GM23338 (cell line): ENCODE measurements at regions not wholly inside any gene's neighbourhood (a gene's known extent, or its start where the extent isn't known, plus 50 kb on each side); places are given as distances from the start of the nearest gene placed in this dataset.
A peak's percentile ranks its signal among the peaks of the same experiment; 100 is the strongest.

ENCODE experiments used
- ATAC-seq: fragments of 200-7000 bp; cut with Tn5 transposase; 3 replicates; pipeline ENCODE4 v1.9.1; 2020
- DNase-seq: peaks from one replicate; pipeline ENCODE4 v3.0.0-alpha.2; 2015; ENCODE audit warnings: low spot score
- H2AFZ ChIP-seq: fragments of 200-600 bp; sonication (generic); 2 replicates; pipeline ENCODE4 v1.8.0; 2016; ENCODE audit warnings: antibody characterized with exemption, mild to moderate bottlenecking, moderate library complexity
- H3F3A ChIP-seq: fragments of 200-600 bp; sonication (generic); replicated peaks from 2 replicates; pipeline ENCODE4 v1.8.0; 2017; ENCODE audit warnings: antibody characterized with exemption, mixed run types, low read depth
- H3K27ac ChIP-seq: fragments of 200-600 bp; sonication (generic); 2 replicates; pipeline ENCODE4 v1.6.1; 2016; ENCODE audit warnings: low read depth
- H3K27me3 ChIP-seq: fragments of 200-600 bp; sonication (generic); 2 replicates; pipeline ENCODE4 v1.8.0; 2016; ENCODE audit warnings: mild to moderate bottlenecking, mixed run types, moderate library complexity; ENCODE audit not compliant: insufficient read depth
- H3K36me3 ChIP-seq: fragments of 200-600 bp; sonication (generic); 2 replicates; pipeline ENCODE4 v1.8.0; 2016; ENCODE audit warnings: mild to moderate bottlenecking; ENCODE audit not compliant: insufficient read depth
- H3K4me1 ChIP-seq: fragments of 200-600 bp; sonication (generic); 2 replicates; pipeline ENCODE4 v1.8.0; 2016; ENCODE audit warnings: mild to moderate bottlenecking, moderate library complexity; ENCODE audit not compliant: insufficient read depth
- H3K4me2 ChIP-seq: fragments of 200-600 bp; sonication (generic); 2 replicates; pipeline ENCODE4 v1.7.1; 2017; ENCODE audit warnings: mixed run types
- H3K4me3 ChIP-seq: fragments of 200-600 bp; sonication (generic); 2 replicates; pipeline ENCODE4 v1.6.1; 2016; ENCODE audit warnings: mixed run types
- H3K79me2 ChIP-seq: fragments of 200-600 bp; sonication (generic); replicated peaks from 2 replicates; pipeline ENCODE4 v1.8.0; 2017; ENCODE audit warnings: mild to moderate bottlenecking; ENCODE audit not compliant: insufficient read depth
- H3K9me2 ChIP-seq: fragments of 200-600 bp; sonication (generic); 2 replicates; pipeline ENCODE4 v1.8.0; 2017; ENCODE audit not compliant: insufficient read depth
- H4K20me1 ChIP-seq: fragments of 200-600 bp; sonication (generic); replicated peaks from 2 replicates; pipeline ENCODE4 v1.8.0; 2017; ENCODE audit warnings: mild to moderate bottlenecking; ENCODE audit not compliant: insufficient read depth
- H3K27ac Mint-ChIP-seq: 2 replicates; pipeline ENCODE4 v1.8.0; 2020; ENCODE audit warnings: inconsistent platforms, mild to moderate bottlenecking, moderate library complexity, mixed read lengths
- H3K27me3 Mint-ChIP-seq: 3 replicates; pipeline ENCODE4 v1.8.0; 2022; ENCODE audit warnings: low read depth, mild to moderate bottlenecking, moderate library complexity, mixed read lengths, inconsistent platforms; ENCODE audit not compliant: insufficient read depth, poor library complexity
- H3K36me3 Mint-ChIP-seq: 3 replicates; pipeline ENCODE4 v1.8.0; 2021; ENCODE audit warnings: low read depth, mild to moderate bottlenecking, inconsistent platforms, moderate library complexity, mixed read lengths
- H3K4me1 Mint-ChIP-seq: 3 replicates; pipeline ENCODE4 v1.8.0; 2020; ENCODE audit warnings: mild to moderate bottlenecking, inconsistent platforms, mixed read lengths
- H3K4me3 Mint-ChIP-seq: 3 replicates; pipeline ENCODE4 v1.8.0; 2021; ENCODE audit warnings: moderate library complexity, mild to moderate bottlenecking, inconsistent platforms, mixed read lengths
- H3K9me3 Mint-ChIP-seq: 3 replicates; pipeline ENCODE4 v1.8.0; 2020; ENCODE audit warnings: moderate library complexity, mild to moderate bottlenecking, inconsistent platforms, mixed read lengths
- EZH2 ChIP-seq: fragments of 200-600 bp; sonication (generic); IDR thresholded peaks from one replicate; pipeline ENCODE4 v1.8.0; 2017; ENCODE audit warnings: antibody characterized with exemption, mild to moderate bottlenecking, low read depth; ENCODE audit not compliant: unreplicated experiment
- JUNB ChIP-seq: IDR thresholded peaks from one replicate; pipeline ENCODE4 v1.6.1; 2016; ENCODE audit warnings: antibody characterized with exemption; ENCODE audit not compliant: unreplicated experiment
- ZNF331 ChIP-seq: fragments of 250-450 bp; sonication (Bioruptor Pico); IDR thresholded peaks from 2 replicates; pipeline ENCODE4 v1.5.0; 2020; ENCODE audit warnings: low read depth, mild to moderate bottlenecking, moderate library complexity
- TF ChIP-seq, protein P1 (sequence below): fragments of 250-450 bp; sonication (Bioruptor Pico); IDR thresholded peaks from 2 replicates; pipeline ENCODE4 v1.5.0; 2020; ENCODE audit warnings: mild to moderate bottlenecking, moderate library complexity
- TF ChIP-seq, protein P2 (sequence below), 2 experiments: fragments of 200-600 bp in 1 of 2; sonication (generic) in 1 of 2; conservative IDR thresholded peaks; 2 replicates each; pipeline versions ENCODE4 v1.5.1 to v1.6.1; 2016 to 2017; ENCODE audit warnings: antibody characterized with exemption in 2 of 2, low read depth in 2 of 2, mild to moderate bottlenecking in 2 of 2, moderate library complexity in 1 of 2
- TF ChIP-seq, protein P3 (sequence below): IDR thresholded peaks from one replicate; pipeline ENCODE4 v1.6.1; 2018; ENCODE audit warnings: antibody characterized with exemption; ENCODE audit not compliant: unreplicated experiment

DNA sequence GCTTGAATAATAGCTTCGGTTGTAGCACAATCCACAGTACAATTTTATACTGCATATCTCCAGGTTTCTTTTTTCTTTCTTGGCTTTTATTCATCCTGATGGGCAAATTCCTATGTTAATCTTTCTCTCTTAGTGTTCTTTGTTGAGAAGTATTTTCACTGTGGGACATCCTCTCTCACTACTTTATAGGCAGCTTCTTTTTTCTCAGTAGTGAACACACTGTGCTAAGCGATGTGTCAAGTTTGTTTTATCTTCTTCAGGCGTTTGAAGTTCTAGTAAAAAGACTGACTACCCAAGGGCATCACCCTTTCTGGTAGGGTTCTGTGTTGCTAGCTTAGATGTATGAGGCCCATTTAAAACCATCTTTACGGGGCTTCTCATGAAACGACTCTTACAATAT, 182.1 kb downstream of the FAM170A start:
- peak; percentile 42 for DNase-seq
- Histone ChIP-seq H4K20me1 (no peaks in the 10 kb centered on the region), H3K4me2 (no peak overlapping the region), H3K27me3 (no peaks in the 10 kb centered on the region), H3K9me2 (no peaks in the 10 kb centered on the region), H3K4me1 (no peaks in the 10 kb centered on the region; the same call in 1 of the 2 replicates), H2AFZ (no peak overlapping the region), H3K36me3 (no peaks in the 10 kb centered on the region), H3F3A (no peaks in the 10 kb centered on the region), H3K4me3 (no peak overlapping the region), H3K79me2 (no peaks in the 10 kb centered on the region), H3K27ac (no peak overlapping the region)
- no peaks in the 10 kb centered on the region for H3K27me3 Mint-ChIP-seq
- H3K4me1 Mint-ChIP-seq, result peaks cover 9% of the 10 kb centered on the region
- H3K27ac Mint-ChIP-seq, result no peak overlapping the region
- peak; percentile 62 for ATAC-seq
- no peaks in the 10 kb centered on the region for H3K36me3 Mint-ChIP-seq
- TF ChIP-seq, protein P1, sequence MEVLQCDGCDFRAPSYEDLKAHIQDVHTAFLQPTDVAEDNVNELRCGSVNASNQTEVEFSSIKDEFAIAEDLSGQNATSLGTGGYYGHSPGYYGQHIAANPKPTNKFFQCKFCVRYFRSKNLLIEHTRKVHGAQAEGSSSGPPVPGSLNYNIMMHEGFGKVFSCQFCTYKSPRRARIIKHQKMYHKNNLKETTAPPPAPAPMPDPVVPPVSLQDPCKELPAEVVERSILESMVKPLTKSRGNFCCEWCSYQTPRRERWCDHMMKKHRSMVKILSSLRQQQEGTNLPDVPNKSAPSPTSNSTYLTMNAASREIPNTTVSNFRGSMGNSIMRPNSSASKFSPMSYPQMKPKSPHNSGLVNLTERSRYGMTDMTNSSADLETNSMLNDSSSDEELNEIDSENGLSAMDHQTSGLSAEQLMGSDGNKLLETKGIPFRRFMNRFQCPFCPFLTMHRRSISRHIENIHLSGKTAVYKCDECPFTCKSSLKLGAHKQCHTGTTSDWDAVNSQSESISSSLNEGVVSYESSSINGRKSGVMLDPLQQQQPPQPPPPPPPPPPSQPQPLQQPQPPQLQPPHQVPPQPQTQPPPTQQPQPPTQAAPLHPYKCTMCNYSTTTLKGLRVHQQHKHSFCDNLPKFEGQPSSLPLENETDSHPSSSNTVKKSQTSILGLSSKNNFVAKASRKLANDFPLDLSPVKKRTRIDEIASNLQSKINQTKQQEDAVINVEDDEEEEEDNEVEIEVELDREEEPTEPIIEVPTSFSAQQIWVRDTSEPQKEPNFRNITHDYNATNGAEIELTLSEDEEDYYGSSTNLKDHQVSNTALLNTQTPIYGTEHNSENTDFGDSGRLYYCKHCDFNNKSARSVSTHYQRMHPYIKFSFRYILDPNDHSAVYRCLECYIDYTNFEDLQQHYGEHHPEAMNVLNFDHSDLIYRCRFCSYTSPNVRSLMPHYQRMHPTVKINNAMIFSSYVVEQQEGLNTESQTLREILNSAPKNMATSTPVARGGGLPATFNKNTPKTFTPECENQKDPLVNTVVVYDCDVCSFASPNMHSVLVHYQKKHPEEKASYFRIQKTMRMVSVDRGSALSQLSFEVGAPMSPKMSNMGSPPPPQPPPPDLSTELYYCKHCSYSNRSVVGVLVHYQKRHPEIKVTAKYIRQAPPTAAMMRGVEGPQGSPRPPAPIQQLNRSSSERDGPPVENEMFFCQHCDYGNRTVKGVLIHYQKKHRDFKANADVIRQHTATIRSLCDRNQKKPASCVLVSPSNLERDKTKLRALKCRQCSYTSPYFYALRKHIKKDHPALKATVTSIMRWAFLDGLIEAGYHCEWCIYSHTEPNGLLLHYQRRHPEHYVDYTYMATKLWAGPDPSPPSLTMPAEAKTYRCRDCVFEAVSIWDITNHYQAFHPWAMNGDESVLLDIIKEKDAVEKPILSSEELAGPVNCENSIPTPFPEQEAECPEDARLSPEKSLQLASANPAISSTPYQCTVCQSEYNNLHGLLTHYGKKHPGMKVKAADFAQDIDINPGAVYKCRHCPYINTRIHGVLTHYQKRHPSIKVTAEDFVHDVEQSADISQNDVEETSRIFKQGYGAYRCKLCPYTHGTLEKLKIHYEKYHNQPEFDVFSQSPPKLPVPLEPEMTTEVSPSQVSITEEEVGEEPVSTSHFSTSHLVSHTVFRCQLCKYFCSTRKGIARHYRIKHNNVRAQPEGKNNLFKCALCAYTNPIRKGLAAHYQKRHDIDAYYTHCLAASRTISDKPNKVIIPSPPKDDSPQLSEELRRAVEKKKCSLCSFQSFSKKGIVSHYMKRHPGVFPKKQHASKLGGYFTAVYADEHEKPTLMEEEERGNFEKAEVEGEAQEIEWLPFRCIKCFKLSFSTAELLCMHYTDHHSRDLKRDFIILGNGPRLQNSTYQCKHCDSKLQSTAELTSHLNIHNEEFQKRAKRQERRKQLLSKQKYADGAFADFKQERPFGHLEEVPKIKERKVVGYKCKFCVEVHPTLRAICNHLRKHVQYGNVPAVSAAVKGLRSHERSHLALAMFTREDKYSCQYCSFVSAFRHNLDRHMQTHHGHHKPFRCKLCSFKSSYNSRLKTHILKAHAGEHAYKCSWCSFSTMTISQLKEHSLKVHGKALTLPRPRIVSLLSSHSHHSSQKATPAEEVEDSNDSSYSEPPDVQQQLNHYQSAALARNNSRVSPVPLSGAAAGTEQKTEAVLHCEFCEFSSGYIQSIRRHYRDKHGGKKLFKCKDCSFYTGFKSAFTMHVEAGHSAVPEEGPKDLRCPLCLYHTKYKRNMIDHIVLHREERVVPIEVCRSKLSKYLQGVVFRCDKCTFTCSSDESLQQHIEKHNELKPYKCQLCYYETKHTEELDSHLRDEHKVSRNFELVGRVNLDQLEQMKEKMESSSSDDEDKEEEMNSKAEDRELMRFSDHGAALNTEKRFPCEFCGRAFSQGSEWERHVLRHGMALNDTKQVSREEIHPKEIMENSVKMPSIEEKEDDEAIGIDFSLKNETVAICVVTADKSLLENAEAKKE (CRISPR knock-in tag), result 0 out of 2 replicates have a peak, but pooled peaks have one; percentile 20
- TF ChIP-seq JUNB (no peak), EZH2 (no peak), ZNF331 (CRISPR knock-in tag) (no peak)
- H3K4me3 Mint-ChIP-seq, result no peak overlapping the region
- peaks cover 4% of the 10 kb centered on the region; the same call in 2 of the 3 replicates for H3K9me3 Mint-ChIP-seq

DNA sequence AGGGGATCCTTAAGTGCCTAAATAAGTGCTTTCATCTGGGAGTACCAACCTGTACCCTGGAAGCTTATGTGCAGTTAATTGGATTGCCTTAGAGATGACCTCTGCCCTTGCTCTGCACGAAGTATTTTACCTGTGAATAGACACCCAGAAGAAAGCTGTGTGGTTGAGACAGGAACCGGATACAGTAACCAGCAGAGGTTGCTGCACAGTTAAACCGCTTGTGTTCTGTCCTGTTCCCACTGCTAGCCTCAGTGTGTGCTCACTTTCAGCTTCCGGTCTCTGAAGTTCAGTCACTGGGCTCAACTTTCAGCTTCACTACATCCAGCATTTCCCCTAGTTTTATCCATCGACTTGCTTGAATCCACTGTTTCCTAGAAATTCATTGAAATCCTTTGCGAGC, 185.3 kb downstream of the FAM170A start:
- no peaks in the 10 kb centered on the region for H3K9me2 ChIP-seq
- H3K27me3 Mint-ChIP-seq, result no peaks in the 10 kb centered on the region
- H3K79me2 ChIP-seq, result no peaks in the 10 kb centered on the region
- H3K27ac ChIP-seq, result no peak overlapping the region
- no peak overlapping the region for H3K4me2 ChIP-seq
- H4K20me1 ChIP-seq, result no peaks in the 10 kb centered on the region
- H3K27ac Mint-ChIP-seq, result no peak overlapping the region
- H3K36me3 Mint-ChIP-seq, result no peaks in the 10 kb centered on the region
- H3K4me1 Mint-ChIP-seq, result peaks cover 9% of the 10 kb centered on the region
- H3F3A ChIP-seq, result no peaks in the 10 kb centered on the region
- no peak overlapping the region for H3K4me3 Mint-ChIP-seq
- no peaks in the 10 kb centered on the region; the same call in 2 of the 3 replicates for H3K9me3 Mint-ChIP-seq
- ATAC-seq, result no peak
- TF ChIP-seq ZNF331 (CRISPR knock-in tag), result no peak
- TF ChIP-seq, protein P2, sequence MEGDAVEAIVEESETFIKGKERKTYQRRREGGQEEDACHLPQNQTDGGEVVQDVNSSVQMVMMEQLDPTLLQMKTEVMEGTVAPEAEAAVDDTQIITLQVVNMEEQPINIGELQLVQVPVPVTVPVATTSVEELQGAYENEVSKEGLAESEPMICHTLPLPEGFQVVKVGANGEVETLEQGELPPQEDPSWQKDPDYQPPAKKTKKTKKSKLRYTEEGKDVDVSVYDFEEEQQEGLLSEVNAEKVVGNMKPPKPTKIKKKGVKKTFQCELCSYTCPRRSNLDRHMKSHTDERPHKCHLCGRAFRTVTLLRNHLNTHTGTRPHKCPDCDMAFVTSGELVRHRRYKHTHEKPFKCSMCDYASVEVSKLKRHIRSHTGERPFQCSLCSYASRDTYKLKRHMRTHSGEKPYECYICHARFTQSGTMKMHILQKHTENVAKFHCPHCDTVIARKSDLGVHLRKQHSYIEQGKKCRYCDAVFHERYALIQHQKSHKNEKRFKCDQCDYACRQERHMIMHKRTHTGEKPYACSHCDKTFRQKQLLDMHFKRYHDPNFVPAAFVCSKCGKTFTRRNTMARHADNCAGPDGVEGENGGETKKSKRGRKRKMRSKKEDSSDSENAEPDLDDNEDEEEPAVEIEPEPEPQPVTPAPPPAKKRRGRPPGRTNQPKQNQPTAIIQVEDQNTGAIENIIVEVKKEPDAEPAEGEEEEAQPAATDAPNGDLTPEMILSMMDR (conservative IDR thresholded peaks at IDR 0.05; ENCODE audit: low read depth in 2 of 2), result no peak
- TF ChIP-seq, protein P3, sequence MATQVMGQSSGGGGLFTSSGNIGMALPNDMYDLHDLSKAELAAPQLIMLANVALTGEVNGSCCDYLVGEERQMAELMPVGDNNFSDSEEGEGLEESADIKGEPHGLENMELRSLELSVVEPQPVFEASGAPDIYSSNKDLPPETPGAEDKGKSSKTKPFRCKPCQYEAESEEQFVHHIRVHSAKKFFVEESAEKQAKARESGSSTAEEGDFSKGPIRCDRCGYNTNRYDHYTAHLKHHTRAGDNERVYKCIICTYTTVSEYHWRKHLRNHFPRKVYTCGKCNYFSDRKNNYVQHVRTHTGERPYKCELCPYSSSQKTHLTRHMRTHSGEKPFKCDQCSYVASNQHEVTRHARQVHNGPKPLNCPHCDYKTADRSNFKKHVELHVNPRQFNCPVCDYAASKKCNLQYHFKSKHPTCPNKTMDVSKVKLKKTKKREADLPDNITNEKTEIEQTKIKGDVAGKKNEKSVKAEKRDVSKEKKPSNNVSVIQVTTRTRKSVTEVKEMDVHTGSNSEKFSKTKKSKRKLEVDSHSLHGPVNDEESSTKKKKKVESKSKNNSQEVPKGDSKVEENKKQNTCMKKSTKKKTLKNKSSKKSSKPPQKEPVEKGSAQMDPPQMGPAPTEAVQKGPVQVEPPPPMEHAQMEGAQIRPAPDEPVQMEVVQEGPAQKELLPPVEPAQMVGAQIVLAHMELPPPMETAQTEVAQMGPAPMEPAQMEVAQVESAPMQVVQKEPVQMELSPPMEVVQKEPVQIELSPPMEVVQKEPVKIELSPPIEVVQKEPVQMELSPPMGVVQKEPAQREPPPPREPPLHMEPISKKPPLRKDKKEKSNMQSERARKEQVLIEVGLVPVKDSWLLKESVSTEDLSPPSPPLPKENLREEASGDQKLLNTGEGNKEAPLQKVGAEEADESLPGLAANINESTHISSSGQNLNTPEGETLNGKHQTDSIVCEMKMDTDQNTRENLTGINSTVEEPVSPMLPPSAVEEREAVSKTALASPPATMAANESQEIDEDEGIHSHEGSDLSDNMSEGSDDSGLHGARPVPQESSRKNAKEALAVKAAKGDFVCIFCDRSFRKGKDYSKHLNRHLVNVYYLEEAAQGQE, result no peak
- no peak overlapping the region for H3K4me3 ChIP-seq
- no peak overlapping the region for H2AFZ ChIP-seq
- H3K27me3 ChIP-seq, result no peaks in the 10 kb centered on the region
- no peaks in the 10 kb centered on the region; the same call in 1 of the 2 replicates for H3K4me1 ChIP-seq
- DNase-seq, result no peak
- no peaks in the 10 kb centered on the region for H3K36me3 ChIP-seq
